C4-2B (cell line): ENCODE measurements at regions not wholly inside any gene's neighbourhood (a gene's known extent, or its start where the extent isn't known, plus 50 kb on each side); places are given as distances from the start of the nearest gene placed in this dataset.

Source experiments
- H3K27ac ChIP-seq: fragments of 450-650 bp; 2 replicates; pipeline ENCODE4 v1.5.1; 2017
- CTCF ChIP-seq: fragments of 450-650 bp; conservative IDR thresholded peaks from 2 replicates; pipeline ENCODE4 v1.5.1; 2017; ENCODE audit warnings: mild to moderate bottlenecking
- ZFX ChIP-seq: fragments of 450-650 bp; IDR thresholded peaks from 2 replicates; pipeline ENCODE4 v1.6.1; 2017

- H3K27ac ChIP-seq, result no peak overlapping the region
- TF ChIP-seq ZFX (no peak), CTCF (no peak)
Measured at GRCh38 chr14:82113007-82113406, 579.4 kb upstream of the SEL1L start.

GRCh38 chr14:82113710-82114109 is 580.1 kb upstream of the SEL1L start:
- no peak overlapping the region for H3K27ac ChIP-seq
- TF ChIP-seq ZFX (no peak), CTCF (peak; percentile 23)

- H3K27ac ChIP-seq, result no peak overlapping the region
- no peak for TF ChIP-seq ZFX
- TF ChIP-seq CTCF, result no peak
Measured at GRCh38 chr14:82116721-82117120, 583.1 kb upstream of the SEL1L start.

GRCh38 chr14:82122655-82123054 is 589.0 kb upstream of the SEL1L start:
- no peak overlapping the region for H3K27ac ChIP-seq
- no peak for TF ChIP-seq CTCF
- no peak for TF ChIP-seq ZFX

GRCh38 chr14:82124511-82124910 is 590.9 kb upstream of the SEL1L start:
- no peak for TF ChIP-seq CTCF
- no peak for TF ChIP-seq ZFX
- H3K27ac ChIP-seq, result no peak overlapping the region

GRCh38 chr14:82126006-82126405 is 592.4 kb upstream of the SEL1L start:
- H3K27ac ChIP-seq, result no peak overlapping the region
- TF ChIP-seq CTCF, result no peak
- TF ChIP-seq ZFX, result no peak

GRCh38 chr14:82134411-82134810 is 600.8 kb upstream of the SEL1L start:
- H3K27ac ChIP-seq, result no peak overlapping the region
- TF ChIP-seq ZFX (no peak), CTCF (no peak)
